SK-N-SH treated with all-trans-retinoic acid at 6 μM for 48 hours (cell line): ENCODE measurements at regions not wholly inside any gene's neighbourhood (a gene's known extent, or its start where the extent isn't known, plus 50 kb on each side); places are given as distances from the start of the nearest gene placed in this dataset.

Experiments used
- ATAC-seq: fragments of 200-7000 bp; cut with Tn5 transposase; 3 replicates; pipeline ENCODE4 v1.9.1; 2020; ENCODE audit warnings: mild to moderate bottlenecking, moderate library complexity
- ARNTL ChIP-seq: fragments of 450-650 bp; formaldehyde crosslinking; IDR thresholded peaks from 2 replicates; pipeline ENCODE4 v1.5.0; 2020; ENCODE audit warnings: low read depth, mild to moderate bottlenecking, moderate library complexity, borderline replicate concordance
- BACH2 ChIP-seq: fragments of 250-450 bp; sonication (Bioruptor Pico); IDR thresholded peaks from 2 replicates; pipeline ENCODE4 v1.9.0; 2021; ENCODE audit warnings: mild to moderate bottlenecking, borderline replicate concordance
- CREB5 ChIP-seq: fragments of 250-450 bp; sonication (Bioruptor Pico); IDR thresholded peaks from 2 replicates; pipeline ENCODE4 v1.5.1; 2020; ENCODE audit warnings: low read depth, mild to moderate bottlenecking, moderate library complexity
- CSDC2 ChIP-seq: fragments of 250-450 bp; sonication (Bioruptor Pico); IDR thresholded peaks from 2 replicates; pipeline ENCODE4 v1.5.0; 2020; ENCODE audit warnings: mild to moderate bottlenecking, moderate library complexity
- ESRRG ChIP-seq: fragments of 250-450 bp; sonication (Bioruptor Pico); IDR thresholded peaks from 2 replicates; pipeline ENCODE4 v1.6.1; 2021; ENCODE audit warnings: mild to moderate bottlenecking
- GLIS3 ChIP-seq: fragments of 250-450 bp; sonication (Bioruptor Pico); IDR thresholded peaks from 2 replicates; pipeline ENCODE4 v1.5.0; 2020; ENCODE audit warnings: mild to moderate bottlenecking, moderate library complexity
- ISL1 ChIP-seq: fragments of 250-450 bp; sonication (Bioruptor Pico); IDR thresholded peaks from 2 replicates; pipeline ENCODE4 v2.1.2; 2022; ENCODE audit warnings: mild to moderate bottlenecking, moderate library complexity
- OSR1 ChIP-seq: fragments of 250-450 bp; sonication (Bioruptor Pico); IDR thresholded peaks from 2 replicates; pipeline ENCODE4 v1.8.0; 2022; ENCODE audit warnings: moderate library complexity, mild to moderate bottlenecking, inconsistent platforms
- PATZ1 ChIP-seq: fragments of 250-450 bp; sonication (Bioruptor Pico); IDR thresholded peaks from 2 replicates; pipeline ENCODE4 v1.8.0; 2020; ENCODE audit warnings: mild to moderate bottlenecking, moderate library complexity, borderline replicate concordance
- POU6F1 ChIP-seq: fragments of 250-450 bp; sonication (Bioruptor Pico); IDR thresholded peaks from 2 replicates; pipeline ENCODE4 v1.8.0; 2021; ENCODE audit warnings: low read depth, mild to moderate bottlenecking, moderate library complexity, borderline replicate concordance
- PPARA ChIP-seq: fragments of 250-450 bp; sonication (Bioruptor Pico); IDR thresholded peaks from 2 replicates; pipeline ENCODE4 v1.5.0; 2020; ENCODE audit warnings: mild to moderate bottlenecking, borderline replicate concordance
- RARB ChIP-seq: fragments of 250-450 bp; sonication (Bioruptor Pico); IDR thresholded peaks from 2 replicates; pipeline ENCODE4 v1.8.0; 2021; ENCODE audit warnings: mild to moderate bottlenecking, moderate library complexity
- SNAI2 ChIP-seq: fragments of 250-450 bp; sonication (Bioruptor Pico); IDR thresholded peaks from 2 replicates; pipeline ENCODE4 v1.5.0; 2020; ENCODE audit warnings: mild to moderate bottlenecking, moderate library complexity
- TCF4 ChIP-seq: fragments of 250-450 bp; sonication (Bioruptor Pico); IDR thresholded peaks from 2 replicates; pipeline ENCODE4 v1.8.0; 2021; ENCODE audit warnings: mild to moderate bottlenecking, moderate library complexity, borderline replicate concordance
- TOX ChIP-seq: fragments of 250-450 bp; sonication (Bioruptor Pico); IDR thresholded peaks from 2 replicates; pipeline ENCODE4 v1.8.0; 2021; ENCODE audit warnings: mild to moderate bottlenecking, moderate library complexity, borderline replicate concordance
- ZC3H10 ChIP-seq: fragments of 250-450 bp; sonication (Bioruptor Pico); IDR thresholded peaks from 2 replicates; pipeline ENCODE4 v1.5.1; 2021; ENCODE audit warnings: mild to moderate bottlenecking, moderate library complexity
- ZFP3 ChIP-seq: fragments of 250-450 bp; sonication (Bioruptor Pico); IDR thresholded peaks from 2 replicates; pipeline ENCODE4 v1.5.0; 2020; ENCODE audit warnings: mild to moderate bottlenecking, moderate library complexity
- ZFP30 ChIP-seq: fragments of 450-650 bp; formaldehyde crosslinking; IDR thresholded peaks from 2 replicates; pipeline ENCODE4 v1.5.0; 2022; ENCODE audit warnings: mild to moderate bottlenecking, moderate library complexity
- ZNF565 ChIP-seq: fragments of 450-650 bp; formaldehyde crosslinking; conservative IDR thresholded peaks from 2 replicates; pipeline ENCODE4 v1.5.0; 2020; ENCODE audit warnings: low read depth, mild to moderate bottlenecking, moderate library complexity
- ZNF70 ChIP-seq: fragments of 450-650 bp; formaldehyde crosslinking; IDR thresholded peaks from 2 replicates; pipeline ENCODE4 v1.5.0; 2020; ENCODE audit warnings: mild to moderate bottlenecking, moderate library complexity
- TF ChIP-seq, protein P1 (sequence below): fragments of 250-450 bp; sonication (Bioruptor Pico); IDR thresholded peaks from 2 replicates; pipeline ENCODE4 v1.5.1; 2021; ENCODE audit warnings: mild to moderate bottlenecking, moderate library complexity

- TF ChIP-seq BACH2 (CRISPR knock-in tag) (no peak), OSR1 (CRISPR knock-in tag) (no peak), ZNF565 (CRISPR knock-in tag) (no peak), ZNF70 (no peak), PATZ1 (no peak), SNAI2 (CRISPR knock-in tag) (no peak), ESRRG (no peak), CSDC2 (CRISPR knock-in tag) (no peak), CREB5 (CRISPR knock-in tag) (no peak), TOX (no peak), RARB (CRISPR knock-in tag) (no peak)
- TF ChIP-seq, protein P1, sequence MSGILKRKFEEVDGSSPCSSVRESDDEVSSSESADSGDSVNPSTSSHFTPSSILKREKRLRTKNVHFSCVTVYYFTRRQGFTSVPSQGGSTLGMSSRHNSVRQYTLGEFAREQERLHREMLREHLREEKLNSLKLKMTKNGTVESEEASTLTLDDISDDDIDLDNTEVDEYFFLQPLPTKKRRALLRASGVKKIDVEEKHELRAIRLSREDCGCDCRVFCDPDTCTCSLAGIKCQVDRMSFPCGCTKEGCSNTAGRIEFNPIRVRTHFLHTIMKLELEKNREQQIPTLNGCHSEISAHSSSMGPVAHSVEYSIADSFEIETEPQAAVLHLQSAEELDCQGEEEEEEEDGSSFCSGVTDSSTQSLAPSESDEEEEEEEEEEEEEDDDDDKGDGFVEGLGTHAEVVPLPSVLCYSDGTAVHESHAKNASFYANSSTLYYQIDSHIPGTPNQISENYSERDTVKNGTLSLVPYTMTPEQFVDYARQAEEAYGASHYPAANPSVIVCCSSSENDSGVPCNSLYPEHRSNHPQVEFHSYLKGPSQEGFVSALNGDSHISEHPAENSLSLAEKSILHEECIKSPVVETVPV (CRISPR knock-in tag): no peak
- no peak for ATAC-seq
Observed at GRCh38 chr11:92601048-92601447, 368.4 kb upstream of the MTNR1B start.

DNA sequence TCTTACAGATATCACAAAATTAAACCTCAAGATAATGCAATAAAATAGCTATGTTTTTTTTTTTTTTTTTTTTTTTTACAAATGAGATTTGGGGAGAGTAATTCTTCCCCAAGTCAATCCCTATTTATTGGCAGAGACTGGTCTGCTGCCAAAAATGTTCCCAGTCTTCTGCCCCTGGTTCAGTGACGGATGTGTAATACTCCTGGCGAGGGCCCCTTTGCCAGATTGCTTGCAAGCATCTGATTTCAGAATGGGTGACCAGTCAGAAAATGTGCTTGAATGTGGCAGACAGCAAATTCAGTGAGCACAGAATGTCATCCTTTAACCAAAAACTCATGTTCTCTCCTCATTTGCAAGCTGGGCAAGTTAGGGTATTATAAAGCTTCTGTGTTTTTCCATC, 363.8 kb upstream of the MTNR1B start:
- no peak for TF ChIP-seq CREB5 (CRISPR knock-in tag)
- no peak for TF ChIP-seq OSR1 (CRISPR knock-in tag)
- no peak for TF ChIP-seq GLIS3 (CRISPR knock-in tag)
- TF ChIP-seq RARB (CRISPR knock-in tag): no peak
- TF ChIP-seq ZNF565 (CRISPR knock-in tag): no peak
- TF ChIP-seq ARNTL (CRISPR knock-in tag): no peak
- TF ChIP-seq ESRRG: no peak
- TF ChIP-seq BACH2 (CRISPR knock-in tag): no peak
- TF ChIP-seq ZFP30 (CRISPR knock-in tag): no peak
- no peak for TF ChIP-seq ZFP3
- no peak for TF ChIP-seq POU6F1 (CRISPR knock-in tag)
- no peak for TF ChIP-seq TCF4 (CRISPR knock-in tag)
- no peak for TF ChIP-seq ISL1
- no peak for TF ChIP-seq PPARA (CRISPR knock-in tag)
- TF ChIP-seq, protein P1 (CRISPR knock-in tag): no peak
- no peak for TF ChIP-seq ZC3H10
- TF ChIP-seq CSDC2 (CRISPR knock-in tag): no peak
- ATAC-seq: no peak

- TF ChIP-seq ZFP30 (CRISPR knock-in tag) (no peak), PATZ1 (no peak)
- ATAC-seq: no peak
Observed at GRCh38 chr11:92607969-92608722, 361.3 kb upstream of the MTNR1B start.
